T47D (cell line): ENCODE measurements at regions not wholly inside any gene's neighbourhood (a gene's known extent, or its start where the extent isn't known, plus 50 kb on each side); places are given as distances from the start of the nearest gene placed in this dataset.
"Not testable (repeated sequence)": the region's sequence is repeated elsewhere in the genome, so short reads cannot be mapped to it uniquely, and the experiment has no call there.

Source experiments
- DNase-seq, 2 experiments: peaks; one replicate each; pipeline versions ENCODE4 v3.0.0 to v3.0.0-alpha.2; 2011 to 2012; ENCODE audit warnings: low read depth in 1 of 2, low spot score in 1 of 2
- JUND ChIP-seq: IDR thresholded peaks from 2 replicates; pipeline ENCODE4 v1.6.1; 2012; ENCODE audit warnings: low read depth
- in situ Hi-C: cut with HindIII; loops from 2 replicates; pipeline ENCODE4 v1.10.0; 2016; ENCODE audit warnings: low sequenced_read_pairs, low pct_unique_long_range_greater_than_20kb

- DNase-seq: no peak
- in situ Hi-C loops: no loop called here
Measured at GRCh38 chr1:157319567-157319966, 181.4 kb upstream of the ETV3 start.

GRCh38 chr1:157317229-157317628 lies 179.0 kb upstream of the ETV3 start:
- in situ Hi-C loops, DNase-seq: not testable (repeated sequence)

More at GRCh38 chr1:157319567-157319966, 181.4 kb upstream of the ETV3 start:
- no peak for TF ChIP-seq JUND

GRCh38 chr1:157315544-157315943 lies 177.3 kb upstream of the ETV3 start:
- no peak for DNase-seq
- in situ Hi-C loops: no loop called here

GRCh38 chr1:157314408-157314807 lies 176.2 kb upstream of the ETV3 start:
- TF ChIP-seq JUND: no peak
- no peak for DNase-seq
- in situ Hi-C loops: no loop called here

More at GRCh38 chr1:157315544-157315943, 177.3 kb upstream of the ETV3 start:
- TF ChIP-seq JUND: no peak

- no peak for TF ChIP-seq JUND
- no peak for DNase-seq
- in situ Hi-C loops: no loop called here
Measured at GRCh38 chr1:157313240-157313807, 175.1 kb upstream of the ETV3 start.

- DNase-seq: no peak
- in situ Hi-C loops: no loop called here
- no peak for TF ChIP-seq JUND
Measured at GRCh38 chr1:157312082-157312812, 174.1 kb upstream of the ETV3 start.

GRCh38 chr1:157311730-157312081 lies 173.5 kb upstream of the ETV3 start:
- TF ChIP-seq JUND: no peak
- in situ Hi-C loops: no loop called here
- no peak for DNase-seq

GRCh38 chr1:157310805-157311729 lies 172.9 kb upstream of the ETV3 start:
- in situ Hi-C loops: not testable (repeated sequence)
- peak; percentile 14 to 59 for DNase-seq

- DNase-seq: no peak
- TF ChIP-seq JUND: no peak
- in situ Hi-C loops: no loop called here
Measured at GRCh38 chr1:157310401-157310800, 172.2 kb upstream of the ETV3 start.

- DNase-seq: no peak
- no peak for TF ChIP-seq JUND
- in situ Hi-C loops: no loop called here
Measured at GRCh38 chr1:157307491-157307890, 169.3 kb upstream of the ETV3 start.

GRCh38 chr1:157306896-157307295 lies 168.7 kb upstream of the ETV3 start:
- no peak for DNase-seq
- in situ Hi-C loops: no loop called here
- no peak for TF ChIP-seq JUND

- in situ Hi-C loops: no loop called here
- DNase-seq: no peak
Measured at GRCh38 chr1:157304271-157304670, 166.1 kb upstream of the ETV3 start.

GRCh38 chr1:157302724-157303123 lies 164.5 kb upstream of the ETV3 start:
- no peak for TF ChIP-seq JUND
- in situ Hi-C loops: no loop called here
- no peak for DNase-seq

More at GRCh38 chr1:157304271-157304670, 166.1 kb upstream of the ETV3 start:
- TF ChIP-seq JUND: no peak
